HT-29 (cell line): ENCODE measurements at regions not wholly inside any gene's neighbourhood (a gene's known extent, or its start where the extent isn't known, plus 50 kb on each side); places are given as distances from the start of the nearest gene placed in this dataset.
"Not testable (repeated sequence)": the region's sequence is repeated elsewhere in the genome, so short reads cannot be mapped to it uniquely, and the experiment has no call there.

Experiments used
- DNase-seq: peaks from one replicate; pipeline ENCODE4 v3.0.0-alpha.2; 2015; ENCODE audit warnings: low spot score

DNA sequence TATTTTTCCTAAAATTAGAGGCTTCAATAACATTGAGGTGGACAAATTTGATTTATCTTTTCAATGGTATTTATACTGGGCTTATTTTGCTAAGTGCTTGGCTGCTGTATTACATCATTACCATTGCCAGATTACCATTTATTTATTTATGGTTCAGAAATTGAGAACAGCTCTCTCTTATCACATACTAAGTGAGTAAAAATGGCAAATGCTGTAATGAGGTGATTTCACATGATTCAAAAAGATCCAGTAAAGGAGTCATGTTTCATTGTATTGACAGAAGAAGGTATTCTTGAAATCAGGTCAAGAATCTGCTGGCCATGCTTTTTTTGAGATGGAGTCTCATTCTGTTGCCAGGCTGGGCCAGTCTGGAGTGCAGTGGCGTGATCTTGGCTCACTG lies 322.6 kb downstream of the KIF20B start:
- DNase-seq: no peak

DNA sequence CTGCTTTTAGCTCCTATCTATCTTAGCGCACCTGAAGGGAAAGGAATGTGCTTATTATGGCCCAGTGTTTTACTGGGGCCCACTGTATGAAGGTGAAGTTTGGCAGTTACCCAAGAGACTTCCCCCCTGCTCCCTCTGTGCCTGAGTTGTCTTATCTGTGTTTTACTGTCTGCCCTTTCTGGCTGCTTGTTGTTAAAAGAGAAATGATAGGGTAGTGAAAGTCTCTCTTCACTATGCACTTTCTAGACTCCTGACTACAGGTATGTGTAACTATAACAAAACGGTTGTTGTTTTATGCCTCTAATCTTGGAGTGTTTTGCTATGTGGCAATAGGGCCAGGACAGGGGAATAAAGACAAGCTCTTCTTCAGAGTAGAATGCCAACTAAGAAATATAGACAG lies 326.9 kb downstream of the KIF20B start:
- DNase-seq: no peak

DNA sequence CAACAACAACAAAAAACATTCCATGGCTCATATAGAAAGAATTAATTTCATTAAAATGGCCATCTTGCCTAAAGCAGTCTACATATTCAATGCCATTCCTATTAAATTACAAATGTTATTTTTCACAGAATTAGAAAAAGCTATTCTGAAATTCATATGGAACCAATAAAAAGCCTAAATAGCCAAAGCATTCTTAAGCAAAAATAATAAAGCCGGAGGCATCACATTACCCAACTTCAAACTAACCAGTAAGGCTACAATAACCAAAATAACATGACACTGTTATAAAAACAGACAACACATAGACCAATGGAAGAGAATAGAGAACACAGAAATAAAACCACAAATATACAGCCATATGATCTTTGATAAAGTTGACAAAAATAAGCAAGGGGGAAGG lies 330.4 kb downstream of the KIF20B start:
- DNase-seq: no peak

DNA sequence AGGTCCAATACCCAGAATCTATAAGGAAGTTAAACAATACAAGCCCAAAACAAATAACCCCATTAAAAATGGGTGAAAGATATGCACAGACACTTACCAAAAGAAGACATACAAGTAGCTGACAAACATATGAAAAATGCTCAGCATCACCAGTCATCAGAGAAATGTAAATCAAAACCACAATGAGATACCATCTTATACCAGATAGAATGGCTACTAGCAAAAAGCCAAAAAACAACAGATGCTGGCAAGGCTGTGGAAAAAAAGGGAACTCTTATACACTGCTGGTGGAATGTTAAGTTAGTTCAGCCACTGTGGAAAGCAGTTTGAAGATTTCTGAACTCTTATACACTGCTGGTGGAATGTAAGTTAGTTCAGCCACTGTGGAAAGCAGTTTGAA lies 331.1 kb downstream of the KIF20B start:
- DNase-seq: no peak

DNA sequence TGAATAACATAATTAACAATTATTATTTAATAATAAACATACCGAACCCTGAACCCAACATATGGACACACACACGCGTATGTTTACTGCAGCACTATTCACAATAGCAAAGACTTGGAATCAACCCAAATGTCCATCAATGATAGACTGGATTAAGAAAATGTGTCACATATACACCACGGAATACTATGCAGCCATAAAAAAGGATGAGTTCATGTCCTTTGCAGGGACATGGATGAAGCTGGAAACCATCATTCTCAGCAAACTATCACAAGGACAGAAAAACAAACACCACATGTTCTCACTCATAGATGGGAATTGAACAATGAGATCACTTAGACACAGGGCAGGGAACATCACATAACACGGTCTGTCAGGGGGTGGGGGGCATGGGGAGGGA lies 333.5 kb downstream of the KIF20B start:
- not testable (repeated sequence) for DNase-seq

DNA sequence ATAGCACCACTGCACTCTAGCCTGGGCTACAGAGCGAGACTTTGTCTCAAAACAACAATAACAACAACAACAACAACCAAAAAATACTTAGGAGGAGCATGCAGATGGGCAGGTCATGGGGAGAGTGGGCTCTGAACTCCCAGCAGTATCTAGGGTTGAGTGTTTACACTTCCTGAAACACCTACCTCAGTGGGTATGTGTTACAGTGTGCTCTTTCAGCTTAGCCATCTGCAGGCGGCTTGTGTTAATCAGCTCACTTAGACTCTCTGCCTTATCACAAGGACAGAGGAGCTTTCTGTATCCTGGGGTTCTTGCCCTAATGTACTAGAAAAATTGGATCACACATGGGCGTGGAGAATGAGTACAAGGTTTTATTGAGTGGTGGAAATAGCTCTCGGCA lies 340.2 kb downstream of the KIF20B start:
- no peak for DNase-seq

DNA sequence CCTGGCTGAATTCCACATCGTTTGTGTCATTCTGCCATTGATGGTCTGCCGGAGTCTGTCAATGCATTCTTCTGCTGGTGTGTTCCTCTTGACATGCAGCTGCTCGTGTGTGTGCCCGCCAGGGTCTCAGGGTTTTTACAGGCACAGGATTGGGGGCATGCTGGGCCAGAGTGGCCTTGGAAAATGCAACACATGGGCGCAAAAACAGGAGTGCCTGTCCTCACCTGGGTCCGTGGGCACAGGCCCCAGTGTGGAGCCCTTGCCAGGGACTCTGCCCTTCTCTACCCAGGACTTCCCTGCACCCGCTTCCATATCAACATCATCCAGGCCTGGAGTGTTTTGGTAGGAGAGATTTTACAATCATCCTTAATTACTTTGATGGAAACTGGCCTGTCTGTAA lies 340.7 kb downstream of the KIF20B start:
- DNase-seq: no peak

DNA sequence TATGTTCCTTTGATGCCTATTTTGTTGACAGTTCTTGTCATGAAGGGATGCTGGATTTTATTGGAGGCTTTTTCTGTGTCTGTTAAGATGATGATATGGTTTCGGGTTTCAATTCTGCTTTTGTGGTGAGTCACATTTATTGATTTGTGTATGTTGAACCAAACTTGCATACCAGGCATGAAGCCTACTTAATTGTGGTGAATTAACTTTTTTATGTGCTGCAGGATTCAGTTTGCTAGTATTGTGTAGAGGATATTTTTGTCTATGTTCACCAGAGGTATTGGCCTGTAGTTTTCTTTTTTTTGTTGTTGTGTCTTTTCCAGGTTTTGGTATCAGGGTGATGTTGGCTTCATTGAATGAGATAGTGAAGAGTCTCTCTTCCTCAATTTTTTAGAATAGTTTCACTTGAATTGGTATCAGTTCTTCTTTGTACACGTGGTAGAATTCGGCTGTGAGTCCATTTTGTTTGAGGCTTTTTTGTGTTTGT lies 345.9 kb downstream of the KIF20B start:
- DNase-seq: peak; percentile 1

DNA sequence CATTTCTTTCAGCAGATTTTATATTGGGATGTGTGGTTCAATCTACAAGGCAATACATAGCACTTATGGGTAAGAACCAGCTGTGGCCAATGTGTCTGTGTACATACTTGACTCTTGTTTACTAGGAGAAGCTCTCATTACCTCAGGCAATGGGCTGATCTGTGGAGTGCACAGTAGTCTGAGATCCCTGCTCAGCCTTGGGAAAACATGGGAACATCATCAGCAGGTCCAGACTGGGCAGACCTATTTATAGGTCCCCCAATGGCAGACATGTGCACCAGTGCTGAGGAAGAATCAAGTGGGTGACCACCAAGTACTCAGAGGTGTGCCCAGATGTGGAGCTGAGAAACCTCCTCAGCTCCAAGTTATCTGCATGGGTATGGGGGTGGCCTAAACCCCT lies 349.7 kb downstream of the KIF20B start:
- no peak for DNase-seq

DNA sequence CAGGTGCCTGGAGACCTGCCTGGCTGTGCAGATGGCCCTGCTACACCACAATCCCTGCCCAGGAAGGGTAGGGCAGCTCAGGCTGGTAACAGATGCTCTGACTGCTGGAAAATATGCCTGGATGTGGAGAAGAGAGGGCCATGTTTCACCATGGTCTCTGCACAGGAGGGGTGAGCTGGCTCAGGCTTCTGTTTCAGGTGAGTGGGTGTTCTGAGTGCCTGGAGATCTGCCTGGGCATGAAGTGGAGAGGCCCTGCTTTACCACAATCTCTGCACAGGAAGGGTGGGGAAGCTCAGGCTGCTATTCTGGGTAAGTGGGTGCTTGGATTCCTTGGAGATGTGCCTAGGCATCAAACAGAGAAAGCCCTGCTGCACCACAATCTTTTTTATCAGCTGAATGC lies 350.1 kb downstream of the KIF20B start:
- no peak for DNase-seq

DNA sequence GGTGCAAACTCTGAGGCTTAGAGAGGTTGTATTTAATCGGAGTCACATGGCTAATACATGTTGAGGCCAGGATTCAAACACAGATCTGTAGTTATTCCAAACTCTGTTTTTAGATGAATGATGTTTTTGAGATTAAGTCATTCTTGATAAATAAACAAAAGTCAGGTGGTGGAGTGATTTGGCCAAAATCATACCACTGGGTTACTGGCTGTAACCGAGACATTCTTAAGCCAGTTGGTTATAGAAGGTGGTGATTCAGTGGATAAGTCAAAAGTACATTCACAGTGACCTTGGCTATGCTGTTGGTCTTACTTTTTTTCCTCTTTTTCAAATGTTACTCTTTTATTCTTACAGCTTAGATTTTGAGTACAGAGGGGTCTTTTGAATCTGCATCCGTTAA lies 361.4 kb downstream of the KIF20B start:
- no peak for DNase-seq

DNA sequence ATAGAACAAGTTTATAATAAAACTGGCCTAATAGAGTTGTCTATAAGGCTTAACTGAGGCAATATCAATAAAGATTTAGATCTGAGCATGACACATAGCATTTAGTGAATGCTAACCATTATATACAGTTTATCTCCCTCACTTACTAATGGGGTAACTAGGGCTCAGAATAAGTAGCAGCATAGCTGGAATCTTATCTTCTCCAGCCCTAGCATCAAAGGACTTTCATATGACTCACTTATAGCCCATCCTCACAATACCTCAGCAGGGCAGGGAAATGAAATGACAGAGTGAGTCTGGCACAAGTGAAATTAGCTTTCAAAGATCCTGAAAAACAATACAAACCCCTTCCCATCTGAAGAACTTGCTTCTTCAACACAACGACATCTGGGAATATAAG lies 362.9 kb downstream of the KIF20B start:
- no peak for DNase-seq

DNA sequence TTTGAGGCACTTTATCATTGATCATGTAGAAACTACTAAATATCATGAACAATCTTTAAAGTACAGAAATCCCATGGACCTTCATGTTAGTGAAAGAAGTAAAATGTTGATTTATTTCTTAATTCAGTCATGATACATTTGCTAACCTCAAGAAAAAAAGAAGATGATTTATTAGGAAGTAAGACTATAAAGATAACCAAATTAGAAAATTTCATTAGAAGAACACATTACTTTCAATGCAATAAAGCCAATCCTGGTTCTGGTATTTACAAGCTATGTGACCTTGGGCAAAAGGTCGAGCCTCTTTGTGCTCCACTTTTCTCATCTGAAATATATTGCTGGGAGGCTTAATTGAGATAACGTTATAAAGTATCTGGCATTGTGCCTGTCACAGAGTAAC lies 365.0 kb downstream of the KIF20B start:
- DNase-seq: no peak

DNA sequence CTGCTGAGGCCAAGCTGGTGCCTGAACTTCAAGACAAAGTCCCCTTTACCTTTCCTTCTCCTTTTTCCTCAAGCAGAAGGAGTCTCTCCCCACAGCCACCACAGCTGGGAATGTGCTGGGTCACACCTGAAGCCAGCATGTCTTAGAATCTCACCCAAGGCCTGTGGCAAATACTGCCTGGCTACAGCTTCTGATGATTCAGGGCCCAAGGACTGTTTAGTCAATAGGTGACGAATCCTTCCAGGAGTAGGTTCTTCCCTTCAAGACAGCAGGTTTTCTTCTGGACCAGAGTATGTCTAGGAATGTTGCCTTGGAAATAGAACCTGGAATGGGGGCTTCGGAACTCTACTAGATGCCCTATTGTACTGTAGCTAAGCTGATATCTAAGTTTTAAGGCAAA lies 374.6 kb downstream of the KIF20B start:
- DNase-seq: no peak

DNA sequence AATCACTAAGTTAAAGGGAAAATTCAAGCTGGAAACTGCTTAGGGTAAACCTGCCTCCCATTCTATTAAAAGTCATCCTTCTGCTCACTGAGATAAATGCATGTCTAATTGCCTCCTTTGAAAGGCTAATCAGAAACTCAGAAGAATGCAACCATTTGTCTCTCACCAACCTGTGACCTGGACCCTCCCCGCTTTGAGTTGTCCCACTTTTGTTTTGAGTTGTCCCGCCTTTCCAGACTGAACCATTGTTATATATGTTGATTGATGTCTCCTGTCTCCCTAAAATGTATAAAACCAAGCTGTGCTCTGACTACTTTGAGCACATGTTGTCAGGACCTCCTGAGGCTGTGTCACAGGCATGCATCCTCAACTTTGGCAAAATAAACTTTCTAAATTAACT lies 378.4 kb downstream of the KIF20B start:
- no peak for DNase-seq

DNA sequence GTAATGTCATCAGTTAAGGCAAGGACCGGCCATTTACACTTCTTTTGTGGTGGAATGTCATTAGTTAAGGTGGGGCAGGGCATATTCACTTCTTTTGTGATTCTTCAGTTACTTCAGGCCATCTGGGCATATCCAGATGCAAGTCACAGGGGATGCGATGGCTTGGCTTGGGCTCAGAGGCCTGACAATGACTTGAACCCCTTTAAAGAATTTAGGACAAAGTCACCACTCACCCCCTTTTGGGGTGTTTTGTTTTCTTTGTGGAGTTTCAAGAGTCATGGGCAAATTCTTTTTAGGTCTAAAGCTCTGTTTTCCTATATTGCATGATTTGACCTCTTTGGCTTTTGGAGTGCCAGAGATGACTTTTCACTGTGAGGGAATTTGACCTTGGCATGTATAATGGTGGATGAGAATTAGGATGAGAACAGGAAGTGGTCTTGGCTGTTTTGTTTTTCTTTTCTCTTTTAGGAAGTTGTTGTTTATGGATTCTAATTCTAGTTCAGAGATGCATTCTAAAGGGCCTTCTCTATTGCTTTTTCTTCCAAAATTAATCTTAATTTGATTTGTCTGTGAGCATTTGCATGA lies 385.3 kb downstream of the KIF20B start:
- not testable (repeated sequence) for DNase-seq

DNA sequence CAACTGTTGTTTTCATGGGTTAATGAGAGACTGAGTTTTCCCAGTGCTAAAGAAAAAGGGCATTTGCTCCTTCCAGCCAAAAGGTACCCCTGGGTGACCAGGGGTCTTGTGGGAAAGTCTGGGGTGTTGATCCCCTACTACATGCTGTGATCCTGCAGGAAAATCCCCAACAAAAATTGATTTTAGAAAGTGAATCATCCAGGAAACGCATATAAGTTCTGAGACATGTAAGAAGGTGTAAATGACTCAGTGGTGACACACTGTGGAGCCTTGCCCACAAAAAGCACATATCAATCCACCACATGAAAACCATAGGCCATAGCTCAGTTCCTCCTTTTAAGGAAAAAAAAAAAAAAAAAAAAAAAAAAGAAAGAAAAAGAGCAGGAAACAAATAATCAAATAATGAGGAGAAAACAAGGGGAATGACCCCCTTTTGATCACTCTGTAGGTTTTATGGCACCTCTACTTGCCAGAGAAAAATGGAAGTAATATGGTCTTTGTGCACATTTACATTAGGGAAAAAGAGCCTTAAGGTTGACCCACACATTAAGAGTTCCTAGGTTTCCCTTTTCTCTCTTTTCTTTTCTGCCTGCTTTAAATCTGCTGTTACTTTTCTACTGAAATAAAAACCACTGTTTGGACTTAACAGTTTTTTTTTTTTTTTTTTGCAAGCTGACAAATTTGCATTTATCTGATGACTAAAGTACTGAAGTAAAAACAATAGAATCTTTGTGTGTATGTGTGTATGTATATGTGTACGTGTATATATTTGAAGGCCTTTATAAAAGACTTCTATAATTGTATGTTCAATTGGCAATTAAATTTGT lies 386.0 kb downstream of the KIF20B start:
- peak; percentile 7 for DNase-seq

DNA sequence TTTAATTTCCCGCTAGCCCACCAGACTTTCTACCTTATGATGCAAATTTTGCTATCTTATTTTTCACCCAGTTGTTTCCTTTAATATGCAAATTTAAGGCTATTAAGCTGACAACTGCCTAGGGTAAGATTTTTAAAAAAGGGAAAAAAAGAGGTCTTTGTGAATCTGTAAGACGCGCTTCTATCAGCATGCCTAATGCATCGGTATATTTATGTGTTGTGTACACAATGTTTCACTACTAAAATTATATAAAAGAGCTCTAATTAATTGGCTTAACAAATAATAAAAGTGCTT lies 386.6 kb downstream of the KIF20B start:
- DNase-seq: no peak

DNA sequence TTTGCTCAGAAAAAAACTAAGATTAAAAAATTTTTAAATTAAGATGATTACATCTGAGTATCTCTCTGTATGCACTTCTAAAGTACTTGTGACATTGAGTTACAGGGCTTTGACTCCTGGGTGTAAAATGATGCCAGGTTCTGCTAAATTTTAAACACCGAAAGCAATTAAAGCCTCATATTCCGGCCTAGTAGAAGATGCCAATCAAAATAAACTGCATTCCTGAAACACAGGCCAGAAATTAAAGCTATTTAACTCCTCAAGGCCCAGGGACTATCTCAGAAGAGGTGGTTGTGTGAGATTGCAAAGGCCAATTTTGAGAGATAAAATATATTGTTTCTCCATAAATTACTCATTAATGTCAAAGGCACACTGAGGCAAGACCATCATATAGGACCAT lies 388.3 kb downstream of the KIF20B start:
- no peak for DNase-seq

DNA sequence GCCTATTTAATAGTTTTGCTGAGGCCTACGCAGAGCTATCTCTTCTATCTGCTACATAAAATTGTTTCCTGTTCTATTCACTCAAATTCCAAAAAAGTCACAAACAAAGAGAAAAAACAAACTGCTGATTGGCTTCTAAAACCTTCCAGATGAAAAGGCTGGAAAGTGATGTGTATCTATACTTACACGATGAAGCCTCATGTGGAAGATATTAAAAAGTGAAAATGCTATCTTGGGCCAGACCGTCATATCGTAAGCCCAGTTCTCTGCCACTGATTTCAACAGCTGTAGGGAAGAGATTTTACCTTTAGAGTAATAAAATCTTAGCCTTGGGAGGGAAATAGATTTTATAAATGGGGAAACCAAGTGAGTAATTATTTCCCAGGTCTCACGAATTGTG lies 394.8 kb downstream of the KIF20B start:
- DNase-seq: no peak

DNA sequence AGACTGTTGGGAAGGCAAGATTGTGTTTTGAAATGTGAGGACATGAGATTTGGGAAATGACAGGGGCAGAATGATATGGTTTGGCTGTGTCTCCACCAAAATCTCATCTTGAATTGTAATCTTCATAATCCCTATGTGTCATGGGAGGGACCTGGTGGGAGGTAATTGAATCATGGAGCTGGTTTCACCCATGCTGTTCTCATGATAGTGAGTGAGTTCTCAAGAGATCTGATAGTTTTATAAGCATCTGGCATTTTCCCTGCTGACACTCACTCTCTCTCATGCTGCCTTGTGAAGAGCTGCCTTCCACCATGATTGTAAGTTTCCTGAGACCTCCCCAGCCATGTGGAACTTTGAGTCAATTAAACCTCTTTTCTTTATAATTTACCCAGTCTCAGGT lies 406.2 kb downstream of the KIF20B start:
- not testable (repeated sequence) for DNase-seq

DNA sequence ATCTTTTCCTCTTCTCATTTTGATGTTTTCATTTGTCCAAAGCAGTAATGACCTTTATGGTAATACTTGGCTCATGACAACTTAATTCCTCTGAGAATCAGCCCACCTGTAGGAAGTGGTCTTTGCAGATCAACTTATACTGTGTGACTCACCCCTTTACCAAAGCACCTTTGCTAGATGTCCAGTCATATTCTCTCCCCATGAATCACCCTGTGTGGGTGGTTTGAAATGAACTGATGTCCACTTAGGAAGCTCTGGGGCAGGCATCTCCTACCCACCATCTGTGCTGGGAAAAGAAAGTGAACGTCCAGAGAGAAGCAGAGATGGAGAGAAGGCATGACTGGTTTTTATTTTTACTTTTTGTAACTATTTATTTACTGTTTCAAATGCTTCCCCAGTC lies 410.3 kb downstream of the KIF20B start:
- DNase-seq: no peak

DNA sequence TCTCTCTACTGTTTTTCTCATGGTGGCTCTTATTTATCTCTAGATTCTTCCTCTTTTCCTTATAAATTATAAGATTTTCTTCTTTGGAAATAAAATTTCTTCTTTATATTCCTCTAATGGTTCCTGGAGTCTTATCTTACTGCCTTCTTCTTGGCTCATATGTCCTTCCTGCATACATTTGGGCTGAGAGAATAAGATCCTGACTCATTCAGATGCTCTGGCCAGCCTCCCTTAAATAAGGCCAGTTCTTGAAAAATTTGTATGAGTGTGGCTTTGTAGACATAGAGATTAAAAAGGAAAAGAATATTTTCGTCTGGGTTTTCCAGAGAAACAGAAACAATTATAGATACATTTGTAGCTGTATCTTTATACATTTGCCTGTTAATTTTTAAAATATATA lies 411.3 kb downstream of the KIF20B start:
- no peak for DNase-seq

DNA sequence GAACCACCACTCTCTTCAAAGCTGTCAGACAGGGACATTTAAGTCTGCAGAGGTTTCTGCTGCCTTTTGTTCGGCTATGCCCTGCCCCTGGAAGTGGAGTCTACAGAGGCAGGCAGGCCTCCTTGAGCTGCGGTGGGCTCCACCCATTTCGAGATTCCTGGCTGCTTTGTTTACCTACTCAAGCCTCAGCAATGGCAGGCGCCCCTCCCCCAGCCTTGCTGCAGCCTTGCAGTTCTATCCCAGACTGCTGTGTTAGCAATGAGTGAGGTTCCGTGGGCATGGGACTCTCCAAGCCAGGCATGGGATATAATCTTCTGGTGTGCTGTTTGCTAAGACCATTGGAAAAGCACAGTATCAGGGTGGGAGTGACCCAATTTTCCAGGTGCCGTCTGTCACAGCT lies 417.2 kb downstream of the KIF20B start:
- DNase-seq: not testable (repeated sequence)
